ENCODE measurements at regions not wholly inside any gene's neighbourhood (a gene's known extent, or its start where the extent isn't known, plus 50 kb on each side); places are given as distances from the start of the nearest gene placed in this dataset.

DNA sequence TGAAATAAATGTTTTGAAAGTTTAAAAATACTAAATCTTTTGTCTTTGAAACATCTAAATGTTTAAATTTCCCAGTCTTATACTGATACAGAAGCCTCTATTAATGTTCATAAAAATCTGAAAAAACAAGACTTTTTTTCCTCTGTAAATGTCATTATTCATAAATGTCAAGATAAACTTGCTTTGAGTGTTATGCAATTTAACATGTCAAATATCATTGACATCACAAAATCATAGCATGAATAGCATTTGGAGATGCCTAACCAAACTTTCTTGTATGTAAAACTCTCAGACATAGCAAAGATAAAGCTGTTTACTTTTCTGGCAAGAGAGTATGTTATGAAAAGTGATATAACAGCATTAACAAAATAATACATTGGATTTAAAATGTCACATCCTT lies 128.0 kb upstream of the CDH19 start:
- no peak for DNase-seq (ENCODE audit: low read depth, low spot score)
- no peak overlapping the region for H3K4me3 ChIP-seq (ENCODE audit: low read length)

GRCh38 chr18:66729442-66730239 lies 125.8 kb upstream of the CDH19 start:
- H3K4me3 ChIP-seq (ENCODE audit: low read length) = no peak overlapping the region
- DNase-seq (ENCODE audit: low read depth, low spot score) = no peak

- no peak for DNase-seq (ENCODE audit: low read depth, low spot score)
- no peak overlapping the region for H3K4me3 ChIP-seq (ENCODE audit: low read length)
Measured at GRCh38 chr18:66728951-66729350, 125.1 kb upstream of the CDH19 start.

GRCh38 chr18:66727991-66728390 lies 124.1 kb upstream of the CDH19 start:
- H3K4me3 ChIP-seq (ENCODE audit: low read length) = no peak overlapping the region
- no peak for DNase-seq (ENCODE audit: low read depth, low spot score)

DNA sequence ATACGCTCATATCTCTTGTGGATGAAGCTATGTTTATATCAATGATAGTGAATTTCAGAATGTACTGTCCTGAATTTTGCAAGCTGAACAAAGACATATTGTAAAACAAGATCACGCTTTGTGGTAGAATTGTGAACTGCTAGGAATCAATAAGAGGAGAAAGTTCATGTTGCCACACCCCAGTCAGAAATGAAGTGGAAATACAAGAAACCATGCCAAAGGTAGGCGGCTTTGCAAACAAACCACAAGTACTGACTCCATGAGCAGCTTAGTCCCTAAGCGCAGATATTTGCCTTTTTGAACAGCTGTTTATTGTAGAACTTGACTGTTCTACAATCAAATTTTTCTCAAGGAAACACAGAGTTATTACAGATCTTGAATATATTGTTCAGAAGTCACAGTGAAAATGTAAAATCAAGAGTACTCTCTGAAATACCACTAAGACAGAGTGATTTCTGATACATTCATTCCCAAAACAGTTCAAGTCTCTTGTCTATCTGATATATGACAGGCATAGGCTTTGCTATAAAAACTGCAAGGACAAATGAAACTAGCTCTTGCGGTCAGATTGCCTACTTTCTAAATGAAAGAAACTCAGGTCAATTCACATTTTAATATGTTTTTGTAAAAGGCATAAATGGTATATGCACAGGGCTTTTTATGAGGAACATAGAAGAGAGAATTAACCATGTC lies 120.9 kb upstream of the CDH19 start:
- no peak for DNase-seq (ENCODE audit: low read depth, low spot score)
- H3K4me3 ChIP-seq (ENCODE audit: low read length) = no peak overlapping the region

GRCh38 chr18:66722671-66723070 lies 118.8 kb upstream of the CDH19 start:
- H3K4me3 ChIP-seq (ENCODE audit: low read length) = no peak overlapping the region
- no peak for DNase-seq (ENCODE audit: low read depth, low spot score)

DNA sequence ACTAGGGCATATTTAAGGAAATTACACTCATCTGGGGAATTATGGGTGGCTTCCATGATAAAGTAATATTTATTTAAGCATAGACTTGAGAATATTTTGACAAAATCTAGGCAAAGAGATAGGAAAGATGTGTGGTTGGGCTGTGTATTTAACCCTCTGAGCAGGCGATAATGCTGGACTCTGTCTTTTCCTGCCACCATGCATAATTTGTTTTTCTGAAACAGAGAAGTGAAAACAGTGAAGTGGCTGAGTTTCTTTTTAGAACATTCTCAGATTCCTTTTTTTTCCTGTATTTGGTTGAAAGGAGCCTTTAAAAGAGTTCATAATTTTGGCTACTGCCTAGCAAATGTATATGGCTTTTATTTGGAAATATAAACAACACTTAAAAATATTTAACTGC lies 104.8 kb upstream of the CDH19 start:
- no peak overlapping the region for H3K4me3 ChIP-seq (ENCODE audit: low read length)
- no peak for DNase-seq (ENCODE audit: low read depth, low spot score)

DNA sequence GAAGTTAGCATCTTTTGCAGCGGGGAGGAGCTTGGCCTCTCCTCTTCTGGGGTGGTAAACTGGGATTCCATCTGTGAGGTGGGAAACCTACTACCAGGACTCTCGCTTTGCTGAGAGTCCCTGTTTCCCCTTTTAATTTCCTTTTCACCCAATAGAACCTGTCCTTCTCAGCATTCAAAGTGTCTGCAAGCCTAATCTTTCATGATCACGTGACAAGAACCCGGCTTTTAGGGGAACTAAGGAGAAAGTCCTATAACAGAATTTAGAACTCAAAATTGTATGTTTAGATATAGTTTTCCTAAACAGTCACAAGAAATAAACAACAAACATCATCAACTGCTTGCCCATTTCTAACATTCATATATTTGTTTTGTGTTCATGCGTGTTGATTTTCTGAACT lies 103.6 kb upstream of the CDH19 start:
- no peak for DNase-seq (ENCODE audit: low read depth, low spot score)
- H3K4me3 ChIP-seq (ENCODE audit: low read length) = no peak overlapping the region

GRCh38 chr18:66695281-66695680 lies 91.4 kb upstream of the CDH19 start:
- DNase-seq (ENCODE audit: low read depth, low spot score) = no peak
- no peak overlapping the region for H3K4me3 ChIP-seq (ENCODE audit: low read length)

GRCh38 chr18:66694852-66695251 lies 91.0 kb upstream of the CDH19 start:
- no peak for DNase-seq (ENCODE audit: low read depth, low spot score)
- H3K4me3 ChIP-seq (ENCODE audit: low read length) = no peak overlapping the region

DNA sequence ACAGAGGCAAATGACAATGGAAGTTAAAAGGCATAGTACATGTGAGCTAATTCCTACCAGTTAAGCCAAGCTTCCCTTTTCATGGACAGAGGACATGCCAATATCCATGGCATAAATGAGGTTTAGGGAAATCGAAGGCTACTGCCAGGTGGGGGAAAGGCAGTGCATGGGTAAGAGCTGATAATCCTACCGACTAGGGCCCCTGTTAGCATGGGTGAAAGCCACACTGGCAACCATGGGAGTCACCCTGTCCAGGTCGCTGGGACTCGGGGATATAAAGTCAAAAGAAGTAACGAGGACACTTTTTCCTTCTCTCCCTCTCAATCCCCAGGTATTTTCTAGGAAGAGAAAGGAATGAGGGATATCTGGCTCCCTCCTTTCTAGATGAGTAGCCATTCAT lies 83.7 kb upstream of the CDH19 start:
- DNase-seq (ENCODE audit: low read depth, low spot score) = no peak
- H3K4me3 ChIP-seq (ENCODE audit: low read length) = no peak overlapping the region

- DNase-seq (ENCODE audit: low read depth, low spot score) = no peak
- no peak overlapping the region for H3K4me3 ChIP-seq (ENCODE audit: low read length)
Measured at GRCh38 chr18:66682855-66683322, 79.0 kb upstream of the CDH19 start.

- DNase-seq (ENCODE audit: low read depth, low spot score) = no peak
- no peak overlapping the region for H3K4me3 ChIP-seq (ENCODE audit: low read length)
Measured at GRCh38 chr18:66676699-66677098, 72.8 kb upstream of the CDH19 start.

GRCh38 chr18:66674286-66674685 lies 70.4 kb upstream of the CDH19 start:
- DNase-seq (ENCODE audit: low read depth, low spot score) = no peak

GRCh38 chr18:66668706-66669105 lies 64.8 kb upstream of the CDH19 start:
- H3K4me3 ChIP-seq (ENCODE audit: low read length) = no peak overlapping the region
- DNase-seq (ENCODE audit: low read depth, low spot score) = no peak

More at GRCh38 chr18:66674286-66674685, 70.4 kb upstream of the CDH19 start:
- H3K4me3 ChIP-seq (ENCODE audit: low read length) = no peak overlapping the region

DNA sequence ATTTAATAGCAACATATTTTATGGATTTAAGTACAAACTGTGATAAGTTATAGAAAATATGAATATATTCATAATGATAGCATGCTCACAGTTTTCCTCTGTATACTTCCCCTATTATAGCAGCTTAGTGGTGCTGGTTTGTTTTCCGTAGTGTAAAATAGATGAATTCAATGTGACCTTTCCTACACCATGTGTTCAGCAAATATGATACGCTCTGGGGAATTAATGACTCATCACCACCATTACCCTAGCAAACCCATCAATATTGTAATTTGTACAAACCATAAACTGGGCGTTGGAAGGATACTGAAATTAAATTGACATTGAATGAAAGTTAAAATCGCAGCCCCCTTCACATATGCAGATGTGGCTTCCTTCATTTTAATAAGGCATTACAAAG lies 58.7 kb upstream of the CDH19 start:
- no peak overlapping the region for H3K4me3 ChIP-seq (ENCODE audit: low read length)
- no peak for DNase-seq (ENCODE audit: low read depth, low spot score)

- no peak for DNase-seq (ENCODE audit: low read depth, low spot score)
- H3K4me3 ChIP-seq (ENCODE audit: low read length) = no peak overlapping the region
Measured at GRCh38 chr18:66655407-66655806, 51.5 kb upstream of the CDH19 start.
